ENCODE measurements at regions not wholly inside any gene's neighbourhood (a gene's known extent, or its start where the extent isn't known, plus 50 kb on each side); places are given as distances from the start of the nearest gene placed in this dataset.

DNA sequence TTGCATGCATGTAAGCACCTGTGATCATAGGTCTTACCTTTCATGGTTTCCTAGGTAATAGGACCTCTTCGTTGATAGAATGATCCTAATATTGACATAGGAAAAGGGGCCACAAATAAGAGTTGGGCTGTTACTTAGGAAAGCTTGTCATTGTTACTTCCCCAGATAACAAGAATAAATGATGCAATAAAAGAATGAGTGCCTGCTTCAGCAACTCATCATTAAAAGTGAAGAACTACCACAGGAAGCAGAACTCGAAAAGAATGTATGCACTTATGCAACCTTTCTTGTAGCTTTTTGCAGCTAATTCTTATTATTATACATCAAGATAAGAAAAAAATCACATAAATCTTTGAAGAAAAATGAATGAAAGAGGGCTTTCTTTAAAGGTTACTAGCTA is 548.6 kb downstream of the LTN1 start:
- TF ChIP-seq CTCF (conservative IDR thresholded peaks at IDR 0.05; ENCODE audit: low read depth, low read length) = no peak
- no peak for TF ChIP-seq EZH2 (IDR thresholded peaks at IDR 0.05; ENCODE audit: borderline replicate concordance, low read depth, low read length, poor library complexity, severe bottlenecking)

Data from A673 (cell line).